ENCODE measurements at regions not wholly inside any gene's neighbourhood (a gene's known extent, or its start where the extent isn't known, plus 50 kb on each side); places are given as distances from the start of the nearest gene placed in this dataset.

GRCh38 chr15:91517491-91518200 lies 335.9 kb upstream of the SLCO3A1 start (continued):
- no peak for TF ChIP-seq ZNF121 (CRISPR knock-in tag; IDR thresholded peaks at IDR 0.05)
- no peak for TF ChIP-seq SNAI1 (CRISPR knock-in tag; IDR thresholded peaks at IDR 0.05; ENCODE audit: borderline replicate concordance)

DNA sequence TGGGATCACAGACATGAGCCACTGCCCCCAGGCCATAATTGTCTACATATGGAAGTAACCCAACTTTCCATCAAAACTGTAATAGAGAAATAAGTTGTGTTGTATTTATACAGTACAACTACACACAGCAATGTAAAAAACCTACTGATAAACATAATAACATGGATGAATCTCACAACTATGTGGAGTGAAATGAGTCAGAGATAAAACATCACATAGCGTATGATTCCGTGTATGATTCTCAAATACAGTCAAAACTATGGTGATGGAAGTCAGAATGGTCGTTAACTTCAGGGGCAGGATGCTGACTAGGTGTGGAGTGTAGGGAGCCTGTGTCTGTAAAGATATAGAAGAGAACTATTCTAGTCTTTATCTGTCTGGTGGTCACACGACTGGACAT lies 332.7 kb upstream of the SLCO3A1 start:
- Histone ChIP-seq H3K9ac (ENCODE audit: insufficient read depth, low read depth, low read length) (no peak overlapping the region), H3K4me3 (replicated peaks in 1 of 3; ENCODE audit: insufficient read depth in 1 of 3, low read depth in 2 of 3, low read length in 3 of 3) (no peak overlapping the region), H3K27me3 (ENCODE audit: control insufficient read depth in 1 of 2, insufficient read depth in 2 of 2, low read length in 2 of 2) (no peaks in the 10 kb centered on the region), H2AFZ (ENCODE audit: low read length) (no peak overlapping the region), H3K9me3 (ENCODE audit: low read length) (no peaks in the 10 kb centered on the region), H3K27ac (ENCODE audit: extremely low read length, insufficient read depth, low read length) (no peak overlapping the region), H4K20me1 (ENCODE audit: insufficient read depth, low read length) (no peaks in the 10 kb centered on the region), H3K36me3 (replicated peaks in 1 of 2; ENCODE audit: control insufficient read depth in 1 of 2, insufficient read depth in 2 of 2, low read length in 2 of 2) (no peaks in the 10 kb centered on the region), H3K4me1 (ENCODE audit: insufficient read depth, low read length) (no peaks in the 10 kb centered on the region), H3K79me2 (ENCODE audit: insufficient read depth, low read length) (no peaks in the 10 kb centered on the region), H3K4me2 (ENCODE audit: low read depth, low read length) (no peak overlapping the region)
- no TSS peak for BruUV-seq (replicated peaks)
- intact Hi-C loops (cut with micrococcal nuclease; ENCODE audit: unreplicated experiment), result no loop called here
- no peak for TF ChIP-seq TFDP2 (CRISPR knock-in tag; IDR thresholded peaks at IDR 0.05)
- TF ChIP-seq, protein P1, sequence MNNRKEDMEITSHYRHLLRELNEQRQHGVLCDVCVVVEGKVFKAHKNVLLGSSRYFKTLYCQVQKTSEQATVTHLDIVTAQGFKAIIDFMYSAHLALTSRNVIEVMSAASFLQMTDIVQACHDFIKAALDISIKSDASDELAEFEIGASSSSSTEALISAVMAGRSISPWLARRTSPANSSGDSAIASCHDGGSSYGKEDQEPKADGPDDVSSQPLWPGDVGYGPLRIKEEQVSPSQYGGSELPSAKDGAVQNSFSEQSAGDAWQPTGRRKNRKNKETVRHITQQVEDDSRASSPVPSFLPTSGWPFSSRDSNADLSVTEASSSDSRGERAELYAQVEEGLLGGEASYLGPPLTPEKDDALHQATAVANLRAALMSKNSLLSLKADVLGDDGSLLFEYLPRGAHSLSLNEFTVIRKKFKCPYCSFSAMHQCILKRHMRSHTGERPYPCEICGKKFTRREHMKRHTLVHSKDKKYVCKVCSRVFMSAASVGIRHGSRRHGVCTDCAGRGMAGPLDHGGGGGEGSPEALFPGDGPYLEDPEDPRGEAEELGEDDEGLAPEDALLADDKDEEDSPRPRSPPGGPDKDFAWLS (CRISPR knock-in tag; IDR thresholded peaks at IDR 0.05; ENCODE audit: borderline replicate concordance), result no peak
- no peak for TF ChIP-seq NR1H2 (CRISPR knock-in tag; IDR thresholded peaks at IDR 0.05; ENCODE audit: borderline replicate concordance, low read depth)
- no peak for TF ChIP-seq ZNF160 (CRISPR knock-in tag; IDR thresholded peaks at IDR 0.05)
- TF ChIP-seq ZSCAN29 (CRISPR knock-in tag; conservative IDR thresholded peaks at IDR 0.05), result no peak
- no peak for TF ChIP-seq MED8 (CRISPR knock-in tag; IDR thresholded peaks at IDR 0.05; ENCODE audit: insufficient replicate concordance)
- DNase-seq (ENCODE audit: low spot score) (no peak), FAIRE-seq (no peak), ATAC-seq (no peak)
- ChIA-PET CTCF (ENCODE audit: low intra/inter-chr PET ratio, low total read pairs) (no interaction called here), POLR2A (no interaction called here)
- WGBS (ENCODE audit: low lambda C conversion rate), result 17% methylated on average over 4 of the region's 4 CpGs
- in situ Hi-C loops (cut with HindIII; ENCODE audit: extremely low pct_ligation_motif_present, low pct_unique_long_range_greater_than_20kb), result no loop called here

All from HepG2 (cell line).